Colonic mucosa (tissue), 4 donors: ENCODE measurements at regions not wholly inside any gene's neighbourhood (a gene's known extent, or its start where the extent isn't known, plus 50 kb on each side); places are given as distances from the start of the nearest gene placed in this dataset.
"Not testable (repeated sequence)": the region's sequence is repeated elsewhere in the genome, so short reads cannot be mapped to it uniquely, and the experiment has no call there.

Source experiments
- DNase-seq: peaks from one replicate; pipeline ENCODE4 v3.0.0-alpha.2; 2020
- H3K27ac ChIP-seq: fragments of 200-600 bp; one replicate; pipeline ENCODE4 v1.8.0; 2021
- H3K27me3 ChIP-seq: fragments of 200-600 bp; one replicate; pipeline ENCODE4 v1.8.0; 2021
- H3K36me3 ChIP-seq: fragments of 200-600 bp; one replicate; pipeline ENCODE4 v1.8.0; 2021
- H3K4me1 ChIP-seq: fragments of 200-600 bp; one replicate; pipeline ENCODE4 v1.8.0; 2021; ENCODE audit warnings: mild to moderate bottlenecking
- H3K4me3 ChIP-seq: fragments of 200-600 bp; one replicate; pipeline ENCODE4 v1.8.0; 2021
- H3K9ac ChIP-seq, 2 donors: one replicate each; pipeline ENCODE4 v1.7.0; 2013; ENCODE audit warnings: control low read depth in 2 of 2, low read depth in 2 of 2, low read length in 2 of 2
- H3K9me3 ChIP-seq: fragments of 200-600 bp; one replicate; pipeline ENCODE4 v1.8.0; 2021
- CTCF ChIP-seq: fragments of 200-600 bp; IDR thresholded peaks from one replicate; pipeline ENCODE4 v1.8.0; 2022; ENCODE audit warnings: antibody characterized with exemption, mild to moderate bottlenecking
- intact Hi-C: fragments of 100-400 bp; cut with DNase I; formaldehyde crosslinking; loops from one replicate; pipeline ENCODE4 v1.14.1; 2022
- donor health status: healthy.
- donor health status: DM: no; HTN: no; CAD: no.
- donor health status: DM: no; HTN: no; CAD: no.

GRCh38 chr4:148542922-148543623 is 100.9 kb upstream of the NR3C2 start:
- Histone ChIP-seq H3K4me3 (no peak overlapping the region), H3K27me3 (no peaks in the 10 kb centered on the region), H3K36me3 (no peaks in the 10 kb centered on the region), H3K27ac (peak overlapping the region; percentile 1), H3K9ac (no peak overlapping the region), H3K4me1 (peaks cover 11% of the 10 kb centered on the region), H3K9me3 (no peaks in the 10 kb centered on the region)
- peak; percentile 28 for DNase-seq
- intact Hi-C loops, result no loop called here
- no peak for TF ChIP-seq CTCF

- TF ChIP-seq CTCF, result no peak
- peak; percentile 46 for DNase-seq
Observed at GRCh38 chr4:148540622-148541326, 98.6 kb upstream of the NR3C2 start.

GRCh38 chr4:148539387-148539786 is 97.2 kb upstream of the NR3C2 start:
- intact Hi-C loops, result no loop called here
- DNase-seq, result peak; percentile 82
- H3K4me1 ChIP-seq, result peaks cover 11% of the 10 kb centered on the region
- no peaks in the 10 kb centered on the region for H3K9me3 ChIP-seq
- H3K27ac ChIP-seq, result no peak overlapping the region
- H3K36me3 ChIP-seq, result no peaks in the 10 kb centered on the region
- no peak for TF ChIP-seq CTCF
- H3K4me3 ChIP-seq, result no peak overlapping the region
- H3K27me3 ChIP-seq, result no peaks in the 10 kb centered on the region
- no peak overlapping the region for H3K9ac ChIP-seq

More at GRCh38 chr4:148540622-148541326, 98.6 kb upstream of the NR3C2 start:
- Histone ChIP-seq H3K27me3 (no peaks in the 10 kb centered on the region), H3K4me1 (peaks cover 11% of the 10 kb centered on the region), H3K36me3 (no peaks in the 10 kb centered on the region), H3K9ac (no peak overlapping the region), H3K27ac (peak overlapping the region; percentile 1), H3K4me3 (no peak overlapping the region), H3K9me3 (no peaks in the 10 kb centered on the region)
- intact Hi-C loops, result no loop called here

GRCh38 chr4:148533851-148534250 is 91.6 kb upstream of the NR3C2 start:
- intact Hi-C loops, H3K9me3 ChIP-seq, DNase-seq, H3K4me1 ChIP-seq, H3K36me3 ChIP-seq, H3K9ac ChIP-seq, H3K27ac ChIP-seq, H3K27me3 ChIP-seq, H3K4me3 ChIP-seq: not testable (repeated sequence)

GRCh38 chr4:148530114-148530513 is 87.9 kb upstream of the NR3C2 start:
- Histone ChIP-seq H3K4me3 (no peak overlapping the region), H3K27ac (no peak overlapping the region), H3K9me3 (no peaks in the 10 kb centered on the region), H3K9ac (no peak overlapping the region), H3K27me3 (no peaks in the 10 kb centered on the region), H3K36me3 (no peaks in the 10 kb centered on the region), H3K4me1 (no peaks in the 10 kb centered on the region)
- DNase-seq, result no peak
- TF ChIP-seq CTCF, result no peak
- intact Hi-C loops, result no loop called here

GRCh38 chr4:148527571-148527970 is 85.4 kb upstream of the NR3C2 start:
- Histone ChIP-seq H3K9ac (no peak overlapping the region), H3K27me3 (no peaks in the 10 kb centered on the region), H3K36me3 (no peaks in the 10 kb centered on the region), H3K27ac (no peak overlapping the region), H3K9me3 (no peaks in the 10 kb centered on the region), H3K4me3 (no peak overlapping the region), H3K4me1 (no peaks in the 10 kb centered on the region)
- no peak for DNase-seq
- intact Hi-C loops, result no loop called here
- TF ChIP-seq CTCF, result no peak
